Lung (tissue), 11 donors: ENCODE measurements at regions not wholly inside any gene's neighbourhood (a gene's known extent, or its start where the extent isn't known, plus 50 kb on each side); places are given as distances from the start of the nearest gene placed in this dataset.

Source experiments
- ATAC-seq: fragments of 200-7000 bp; cut with Tn5 transposase; one replicate; pipeline ENCODE4 v1.9.1; 2020; ENCODE audit warnings: moderate number of reproducible peaks; ENCODE audit not compliant: insufficient read depth, low FRiP score
- DNase-seq, 3 donors: peaks; one replicate each; pipeline ENCODE4 v3.0.0-alpha.2; 2013 to 2017
- H3K27ac ChIP-seq, 2 donors: one replicate each; pipeline ENCODE4 v1.5.1; 2013; ENCODE audit warnings: mild to moderate bottlenecking in 2 of 2, moderate library complexity in 2 of 2, control low read depth in 1 of 2, inconsistent platforms in 1 of 2, low read depth in 1 of 2, low read length in 1 of 2
- H3K27me3 ChIP-seq, 3 donors: one replicate each; pipeline ENCODE4 v1.5.1; 2013; ENCODE audit warnings: low read length in 2 of 3; ENCODE audit not compliant: control insufficient read depth in 3 of 3, insufficient read depth in 3 of 3
- H3K36me3 ChIP-seq, 4 donors: one replicate each; pipeline ENCODE4 v1.5.1; 2013; ENCODE audit warnings: low read length in 4 of 4, mild to moderate bottlenecking in 1 of 4, moderate library complexity in 1 of 4; ENCODE audit not compliant: control insufficient read depth in 4 of 4, insufficient read depth in 4 of 4
- H3K4me1 ChIP-seq, 5 donors: one replicate each; pipeline ENCODE4 v1.5.1; 2013; ENCODE audit warnings: low read length in 5 of 5, mild to moderate bottlenecking in 2 of 5, moderate library complexity in 1 of 5; ENCODE audit not compliant: control insufficient read depth in 5 of 5, insufficient read depth in 5 of 5
- H3K4me3 ChIP-seq: one replicate; pipeline ENCODE4 v1.5.1; 2013; ENCODE audit warnings: mild to moderate bottlenecking, control low read depth, moderate library complexity
- H3K9ac ChIP-seq, 2 donors: one replicate each; pipeline ENCODE4 v1.5.1; 2013; ENCODE audit warnings: low read length in 2 of 2, control low read depth in 1 of 2; ENCODE audit not compliant: insufficient read depth in 1 of 2
- H3K9me3 ChIP-seq, 4 donors: one replicate each; pipeline ENCODE4 v1.5.1; 2013; ENCODE audit warnings: low read length in 3 of 4, mild to moderate bottlenecking in 1 of 4, moderate library complexity in 1 of 4; ENCODE audit not compliant: control insufficient read depth in 4 of 4, insufficient read depth in 3 of 4
- WGBS, 2 donors: extraction: QIAGEN DNeasy Blood & Tissue Kit; methylation state at CpG; one replicate each; pipeline ENCODE4 v1.1.7; 2013; 5-methylcytosine and 5-hydroxymethylcytosine counted together
- TF ChIP-seq, protein P1 (sequence below): IDR thresholded peaks from 2 replicates; pipeline ENCODE4 v1.5.1; 2012; ENCODE audit warnings: mild to moderate bottlenecking; ENCODE audit errors: control extremely low read depth, extremely low read depth
- donor health status: control.
- donor health status: control.
- donor health status: Bipolar disorder and iron deficiency.
- donor health status: healthy.
- donor health status: DM: yes; HTN: yes; CAD: no.

DNA sequence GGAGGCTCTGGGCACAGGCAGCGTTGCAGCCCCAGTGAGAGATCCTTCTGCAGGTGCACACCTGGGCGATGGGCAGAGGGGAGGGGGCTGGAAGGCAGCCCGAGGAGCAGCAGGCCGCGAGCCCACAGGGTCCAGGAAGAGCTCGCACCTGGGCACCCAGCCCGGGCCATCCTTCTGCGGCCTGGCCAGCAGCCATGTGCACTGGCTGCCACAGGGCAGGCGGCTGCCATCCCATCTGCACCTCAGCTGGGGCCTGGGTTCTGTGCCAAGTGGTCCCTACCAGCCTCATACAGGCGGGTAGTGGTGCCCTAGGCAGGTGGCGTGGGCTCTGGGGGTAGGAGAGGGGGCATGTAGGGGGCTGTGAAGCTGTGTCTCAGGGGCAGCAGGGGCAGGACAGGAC, 197.2 kb downstream of the RBFOX3 start:
- whole genome bisulfite sequencing, 2 donors, result 58 to 74% methylated on average over 11 of the region's 11 CpGs
- no peaks in the 10 kb centered on the region for H3K36me3 ChIP-seq
- no peak overlapping the region for H3K27ac ChIP-seq
- ATAC-seq, result no peak
- no peak overlapping the region for H3K4me3 ChIP-seq
- peaks cover 6 to 40% (median 10%) of the 10 kb centered on the region in 3 donors for H3K27me3 ChIP-seq
- DNase-seq, result no peak
- peaks cover 0 to 2% (median 0%) of the 10 kb centered on the region in 4 donors for H3K9me3 ChIP-seq
- no peak overlapping the region for H3K9ac ChIP-seq
- TF ChIP-seq, protein P1, sequence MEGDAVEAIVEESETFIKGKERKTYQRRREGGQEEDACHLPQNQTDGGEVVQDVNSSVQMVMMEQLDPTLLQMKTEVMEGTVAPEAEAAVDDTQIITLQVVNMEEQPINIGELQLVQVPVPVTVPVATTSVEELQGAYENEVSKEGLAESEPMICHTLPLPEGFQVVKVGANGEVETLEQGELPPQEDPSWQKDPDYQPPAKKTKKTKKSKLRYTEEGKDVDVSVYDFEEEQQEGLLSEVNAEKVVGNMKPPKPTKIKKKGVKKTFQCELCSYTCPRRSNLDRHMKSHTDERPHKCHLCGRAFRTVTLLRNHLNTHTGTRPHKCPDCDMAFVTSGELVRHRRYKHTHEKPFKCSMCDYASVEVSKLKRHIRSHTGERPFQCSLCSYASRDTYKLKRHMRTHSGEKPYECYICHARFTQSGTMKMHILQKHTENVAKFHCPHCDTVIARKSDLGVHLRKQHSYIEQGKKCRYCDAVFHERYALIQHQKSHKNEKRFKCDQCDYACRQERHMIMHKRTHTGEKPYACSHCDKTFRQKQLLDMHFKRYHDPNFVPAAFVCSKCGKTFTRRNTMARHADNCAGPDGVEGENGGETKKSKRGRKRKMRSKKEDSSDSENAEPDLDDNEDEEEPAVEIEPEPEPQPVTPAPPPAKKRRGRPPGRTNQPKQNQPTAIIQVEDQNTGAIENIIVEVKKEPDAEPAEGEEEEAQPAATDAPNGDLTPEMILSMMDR, result no peak
- H3K4me1 ChIP-seq, result peaks cover 0 to 3% (median 0%) of the 10 kb centered on the region in 5 donors

DNA sequence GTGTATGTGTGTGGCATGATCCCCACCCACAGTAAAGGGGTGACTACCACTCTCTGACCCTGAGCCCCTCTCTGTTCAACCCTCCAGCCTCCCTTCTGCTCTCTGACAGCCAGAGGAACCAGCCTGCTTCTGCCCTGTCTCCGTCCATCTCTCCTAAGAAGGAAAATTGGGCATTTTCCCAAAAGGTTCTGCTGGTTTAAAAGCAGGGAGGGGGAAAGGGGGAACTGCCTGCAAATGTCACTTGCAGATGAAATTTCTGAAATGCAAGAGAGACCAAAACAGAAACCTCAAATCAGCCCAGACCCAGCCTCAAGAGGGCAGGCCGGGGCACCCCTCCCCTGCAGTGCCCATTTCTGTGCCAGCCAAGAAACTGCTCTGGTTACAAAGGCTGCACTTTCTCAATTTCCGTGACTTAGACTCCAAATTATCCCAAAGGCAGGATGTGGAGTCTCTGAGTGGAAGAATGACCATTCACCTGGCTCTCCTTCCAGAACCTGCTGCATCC, 197.9 kb downstream of the RBFOX3 start:
- TF ChIP-seq, protein P1, result no peak
- peaks cover 0 to 7% (median 0%) of the 10 kb centered on the region in 5 donors for H3K4me1 ChIP-seq
- H3K27ac ChIP-seq, result no peak overlapping the region
- no peak overlapping the region for H3K9ac ChIP-seq
- H3K9me3 ChIP-seq, result no peaks in the 10 kb centered on the region
- peaks cover 6 to 40% (median 10%) of the 10 kb centered on the region in 3 donors for H3K27me3 ChIP-seq
- no peaks in the 10 kb centered on the region for H3K36me3 ChIP-seq
- DNase-seq, result no peak
- ATAC-seq, result no peak
- H3K4me3 ChIP-seq, result no peak overlapping the region
- 54 to 70% methylated on average over 3 of the region's 3 CpGs for WGBS, 2 donors

DNA sequence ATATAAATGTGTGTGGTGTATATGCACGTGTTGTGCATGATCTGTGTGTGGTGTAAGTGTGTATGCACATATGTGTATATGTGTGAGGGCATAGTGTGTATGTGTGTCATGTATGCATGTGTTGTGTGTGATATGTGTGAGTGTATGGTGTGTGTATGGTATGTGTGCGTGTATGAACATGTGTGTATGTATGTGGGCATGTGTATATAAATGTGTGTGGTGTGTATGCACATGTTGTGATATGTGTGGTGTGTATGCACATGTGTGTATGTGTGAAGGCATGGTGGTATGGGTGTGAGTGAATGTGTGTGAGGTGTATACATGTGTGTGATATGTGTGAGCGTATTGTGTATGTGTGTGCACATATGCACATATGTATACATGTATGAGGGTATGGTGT, 198.7 kb downstream of the RBFOX3 start:
- DNase-seq (no peak), ATAC-seq (no peak)
- Histone ChIP-seq H3K9ac (no peak overlapping the region), H3K4me3 (no peak overlapping the region), H3K9me3 (no peaks in the 10 kb centered on the region), H3K27me3 (peaks cover 6 to 45% (median 14%) of the 10 kb centered on the region in 3 donors), H3K36me3 (no peaks in the 10 kb centered on the region), H3K27ac (no peak overlapping the region), H3K4me1 (peaks cover 0 to 13% (median 0%) of the 10 kb centered on the region in 5 donors)
- TF ChIP-seq, protein P1, result no peak
- 90 to 94% methylated on average over 3 of the region's 3 CpGs for WGBS, 2 donors

DNA sequence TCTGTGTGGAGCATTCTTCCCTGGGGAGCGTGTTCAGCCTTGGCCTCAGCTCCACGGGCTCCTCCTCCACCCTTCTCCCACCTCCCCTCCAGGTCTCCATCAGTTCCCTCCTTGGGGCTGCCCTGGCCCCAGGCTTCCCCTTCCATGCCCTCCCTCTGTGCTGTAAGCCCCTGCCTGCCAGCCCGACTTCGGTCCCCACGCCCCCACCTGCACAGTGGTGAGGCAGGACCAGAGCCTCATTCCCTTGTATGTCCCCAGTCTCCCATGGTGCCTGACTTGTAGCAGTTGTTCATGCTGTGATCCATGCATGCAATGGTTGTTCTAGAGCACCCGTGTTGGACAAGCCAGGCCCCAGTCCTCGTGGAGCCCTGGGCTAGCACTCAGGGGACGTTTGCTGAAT, 199.4 kb downstream of the RBFOX3 start:
- Histone ChIP-seq H3K36me3 (no peaks in the 10 kb centered on the region), H3K9ac (no peak overlapping the region), H3K4me3 (no peak overlapping the region), H3K27ac (no peak overlapping the region), H3K4me1 (peaks cover 0 to 13% (median 0%) of the 10 kb centered on the region in 5 donors), H3K9me3 (no peaks in the 10 kb centered on the region), H3K27me3 (peaks cover 6 to 49% (median 19%) of the 10 kb centered on the region in 3 donors)
- ATAC-seq (no peak), DNase-seq (no peak)
- 73 to 79% methylated on average over 8 of the region's 8 CpGs for WGBS, 2 donors
- TF ChIP-seq, protein P1, result no peak
